ENCODE measurements at regions not wholly inside any gene's neighbourhood (a gene's known extent, or its start where the extent isn't known, plus 50 kb on each side); places are given as distances from the start of the nearest gene placed in this dataset.
"Not testable (repeated sequence)": the region's sequence is repeated elsewhere in the genome, so short reads cannot be mapped to it uniquely, and the experiment has no call there.

GRCh38 chr2:16090650-16091575 is 150.6 kb downstream of the MYCN start:
- DNase-seq, result no peak

DNA sequence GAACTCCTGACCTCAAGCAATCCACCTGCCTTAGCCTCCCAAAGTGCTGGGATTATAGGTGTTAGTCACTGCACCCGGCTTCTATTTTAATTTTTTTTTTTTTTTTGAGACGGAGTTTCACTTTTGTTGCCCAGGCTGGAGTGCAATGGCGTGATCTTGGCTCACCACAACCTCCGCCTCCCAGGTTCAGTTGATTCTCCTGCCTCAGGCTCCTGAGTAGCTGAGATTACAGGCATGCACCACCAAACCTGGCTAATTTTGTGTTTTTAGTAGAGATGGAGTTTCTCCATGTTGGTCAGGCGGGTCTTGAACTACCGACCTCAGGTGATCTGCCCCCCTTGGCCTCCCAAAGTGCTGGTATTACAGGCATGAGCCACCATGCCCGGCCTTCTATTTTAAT is 149.1 kb downstream of the MYCN start:
- not testable (repeated sequence) for DNase-seq

- DNase-seq, result no peak
These were observed 148.4 kb downstream of the MYCN start for GRCh38 chr2:16088802-16089112.

DNA sequence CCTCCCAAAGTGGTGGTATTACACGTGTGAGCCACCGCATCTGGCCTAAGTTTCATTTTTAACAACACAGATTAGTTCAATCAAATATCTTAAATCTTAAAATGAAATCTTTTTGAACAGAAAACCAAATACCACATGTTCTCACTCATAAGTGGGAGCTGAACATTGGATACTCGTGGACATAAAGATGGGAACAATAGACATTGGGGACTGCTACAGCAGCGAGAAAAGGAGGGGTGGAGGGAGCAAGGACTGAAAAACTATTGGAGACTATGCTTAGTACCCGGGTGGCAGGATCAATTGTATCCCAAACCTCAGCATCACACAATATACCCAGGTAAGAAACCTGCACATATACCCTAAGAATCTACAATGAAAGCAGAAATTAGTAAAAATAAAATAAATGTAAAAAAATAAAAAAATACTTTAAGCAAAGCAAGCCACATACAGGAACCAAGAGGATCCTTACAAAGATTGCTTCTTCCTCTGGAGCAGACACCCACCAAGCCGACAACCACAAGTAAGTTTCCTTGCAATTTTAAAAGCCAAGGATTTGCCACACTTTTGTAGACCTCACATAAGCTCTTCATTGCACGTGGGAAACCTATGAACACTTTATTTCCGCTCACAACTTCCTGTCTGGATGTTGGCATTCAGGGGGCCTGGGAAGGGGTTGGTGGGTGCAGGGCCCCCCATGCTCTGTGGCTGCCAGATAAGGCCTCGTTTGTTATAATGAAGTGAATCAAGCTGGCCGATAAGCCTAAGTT is 147.9 kb downstream of the MYCN start:
- DNase-seq, result no peak

DNA sequence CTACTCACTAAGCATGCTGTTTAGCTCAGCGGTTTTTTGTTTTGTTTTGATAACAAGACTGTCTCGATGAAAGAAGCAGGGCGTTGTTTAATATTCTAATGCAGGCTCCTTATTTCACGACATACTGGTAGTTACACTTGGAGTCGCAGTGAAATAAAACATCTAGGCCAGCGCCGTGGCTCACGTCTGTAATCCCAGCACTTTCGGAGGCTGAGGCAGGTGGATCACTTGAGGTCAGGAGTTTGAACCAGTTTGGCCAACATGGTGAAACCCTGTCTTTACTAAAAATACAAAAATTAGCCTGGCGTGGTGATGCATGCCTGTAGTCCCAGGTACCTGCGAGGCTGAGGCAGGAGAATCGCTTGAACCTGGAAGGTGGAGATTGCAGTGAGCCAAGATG is 145.8 kb downstream of the MYCN start:
- DNase-seq, result not testable (repeated sequence)

DNA sequence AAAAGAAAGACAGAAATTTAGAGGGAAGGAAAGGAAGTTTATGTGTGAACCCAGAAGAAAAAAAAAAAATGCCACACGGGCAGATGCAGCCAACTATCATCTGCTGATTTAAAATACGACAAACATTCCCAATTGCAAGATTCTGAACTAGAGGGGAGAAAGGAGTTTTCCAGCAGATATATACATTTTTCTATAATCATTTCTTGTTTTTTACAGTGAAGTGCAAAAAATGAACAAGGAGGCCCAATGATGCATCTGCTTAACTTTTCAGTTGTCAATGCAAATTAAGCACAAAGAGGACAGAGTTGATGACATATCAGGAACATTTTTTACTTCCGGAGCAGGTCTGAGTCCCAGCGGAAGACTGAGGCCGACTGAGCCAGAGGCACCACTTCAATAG is 144.7 kb downstream of the MYCN start:
- no peak for DNase-seq

DNA sequence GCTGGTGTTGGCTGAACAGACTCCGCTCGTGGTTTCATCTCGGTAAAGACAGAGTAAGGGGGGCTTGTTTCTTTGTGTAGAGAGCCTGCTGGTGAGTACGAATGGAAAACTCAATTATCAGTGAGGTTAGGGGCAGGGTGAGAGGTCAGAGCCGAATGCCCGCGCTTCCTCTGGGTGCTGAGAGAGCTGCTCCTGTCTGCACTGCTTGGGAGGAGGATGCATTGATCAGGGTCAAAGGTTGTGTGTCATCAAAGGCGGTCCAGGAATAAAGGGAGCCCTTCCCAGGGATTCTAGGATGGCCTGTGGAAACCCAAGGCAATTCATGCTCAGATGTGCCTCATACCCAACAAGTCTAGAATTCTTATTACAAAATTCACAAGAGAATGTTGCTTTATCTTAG is 143.9 kb downstream of the MYCN start:
- no peak for DNase-seq

DNA sequence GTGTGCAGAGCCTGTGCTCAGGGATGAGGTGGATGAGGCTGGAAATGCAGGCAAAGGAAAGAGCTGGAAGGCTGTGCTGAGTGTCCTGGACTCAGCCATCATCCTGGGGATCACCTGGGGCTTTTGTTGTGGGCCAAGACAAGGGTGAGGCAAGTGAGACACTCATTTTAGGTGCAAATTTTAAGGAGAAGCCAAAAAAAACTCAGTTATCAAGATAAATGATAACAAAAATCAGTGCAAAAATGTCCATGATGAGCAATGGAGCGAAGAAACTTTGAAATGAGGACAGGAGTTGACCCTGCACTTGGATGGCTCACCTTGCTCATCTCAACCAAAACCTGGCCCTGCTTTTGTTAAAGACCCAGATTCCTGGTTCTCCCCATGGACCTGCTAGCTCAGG is 141.9 kb downstream of the MYCN start:
- no peak for DNase-seq

GRCh38 chr2:16081316-16082200 is 141.2 kb downstream of the MYCN start:
- no peak for DNase-seq

- no peak for DNase-seq
These were observed 140.2 kb downstream of the MYCN start for GRCh38 chr2:16080516-16080915.

- no peak for DNase-seq
These were observed 139.7 kb downstream of the MYCN start for GRCh38 chr2:16080071-16080470.

GRCh38 chr2:16079637-16080036 is 139.3 kb downstream of the MYCN start:
- no peak for DNase-seq

- no peak for DNase-seq
These were observed 137.3 kb downstream of the MYCN start for GRCh38 chr2:16077601-16078000.

DNA sequence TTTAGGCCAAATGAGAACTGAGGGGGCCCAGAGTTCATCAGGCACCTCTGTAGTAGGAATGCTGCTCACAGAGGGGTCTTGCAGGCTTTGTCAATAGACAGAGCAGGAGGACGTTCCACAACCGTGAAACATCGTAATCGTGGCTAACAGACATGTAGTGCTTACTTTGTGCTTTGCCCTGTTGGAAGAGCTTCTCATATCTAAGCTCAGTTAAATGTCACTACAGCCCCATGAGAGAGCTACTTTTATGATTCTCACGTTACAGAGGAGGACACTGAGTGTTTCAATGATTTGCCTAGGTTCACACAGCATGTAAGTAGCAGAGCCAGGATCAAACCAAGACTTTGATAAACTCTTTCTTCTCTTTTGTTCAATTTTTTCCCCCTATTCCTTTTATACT is 136.6 kb downstream of the MYCN start:
- no peak for DNase-seq

DNA sequence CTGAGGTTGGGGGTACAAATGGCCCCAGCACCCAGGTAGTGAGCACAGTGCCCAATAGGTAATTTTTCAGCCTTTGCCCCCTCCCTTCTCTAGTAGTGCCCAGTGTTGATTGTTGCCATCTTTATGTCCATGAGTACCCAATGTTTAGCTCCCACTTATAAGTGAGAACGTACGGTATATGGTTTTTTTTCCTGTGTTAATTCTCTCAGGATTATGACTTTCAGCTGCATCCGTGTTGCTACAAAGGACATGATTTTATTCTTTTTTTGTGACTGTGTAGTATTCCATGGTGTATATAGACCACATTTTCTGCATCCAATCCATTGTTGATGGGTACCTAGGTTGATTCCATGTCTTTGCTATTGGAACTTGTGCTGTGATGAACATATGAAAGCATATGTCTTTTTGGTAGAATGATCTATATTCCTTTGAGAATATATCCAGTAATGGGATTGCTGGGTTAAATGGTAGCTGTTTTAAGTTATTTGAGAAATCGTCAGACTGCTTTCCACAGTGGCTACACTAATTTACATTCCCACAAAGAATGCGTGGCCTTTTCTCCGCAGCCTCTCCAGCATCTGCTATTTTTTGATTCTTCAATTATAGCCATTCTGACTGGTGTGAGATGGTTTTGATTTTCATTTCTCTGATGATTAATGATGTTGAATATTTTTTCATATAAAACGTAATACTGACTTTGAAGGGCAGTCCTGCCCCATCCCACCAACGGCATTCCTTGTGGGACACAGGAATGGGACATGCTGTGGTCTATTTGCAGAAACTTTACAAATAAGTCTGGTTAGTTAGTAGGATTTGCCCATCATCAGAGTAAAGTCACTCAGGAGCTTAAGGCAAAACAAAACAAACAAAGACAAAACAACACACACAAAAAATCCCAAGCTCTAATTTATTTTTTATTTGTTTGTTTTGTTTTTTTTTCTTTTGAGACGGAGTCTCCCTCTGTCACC is 135.0 kb downstream of the MYCN start:
- no peak for DNase-seq

- no peak for DNase-seq
These were observed 133.6 kb downstream of the MYCN start for GRCh38 chr2:16073921-16074425.

DNA sequence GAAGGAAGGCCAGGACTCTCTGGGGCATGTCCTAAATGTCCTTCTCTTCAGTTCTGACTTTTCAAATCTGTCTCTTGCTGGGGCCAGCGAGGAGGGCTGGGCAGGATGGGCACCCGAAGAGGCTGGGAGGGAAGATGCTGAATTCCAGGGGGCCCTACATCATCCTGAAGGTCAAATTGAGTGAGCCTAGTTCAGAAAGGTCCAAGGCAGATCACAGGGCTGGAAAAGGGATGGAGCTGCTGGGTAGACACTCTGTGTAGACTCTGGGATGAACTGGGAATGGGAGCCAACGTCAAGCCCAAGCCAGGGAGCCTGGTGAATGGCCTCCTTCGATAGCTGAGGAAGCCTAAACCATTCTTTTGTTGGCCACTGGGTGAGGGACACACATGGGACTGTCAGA is 133.1 kb downstream of the MYCN start:
- DNase-seq, result no peak

DNA sequence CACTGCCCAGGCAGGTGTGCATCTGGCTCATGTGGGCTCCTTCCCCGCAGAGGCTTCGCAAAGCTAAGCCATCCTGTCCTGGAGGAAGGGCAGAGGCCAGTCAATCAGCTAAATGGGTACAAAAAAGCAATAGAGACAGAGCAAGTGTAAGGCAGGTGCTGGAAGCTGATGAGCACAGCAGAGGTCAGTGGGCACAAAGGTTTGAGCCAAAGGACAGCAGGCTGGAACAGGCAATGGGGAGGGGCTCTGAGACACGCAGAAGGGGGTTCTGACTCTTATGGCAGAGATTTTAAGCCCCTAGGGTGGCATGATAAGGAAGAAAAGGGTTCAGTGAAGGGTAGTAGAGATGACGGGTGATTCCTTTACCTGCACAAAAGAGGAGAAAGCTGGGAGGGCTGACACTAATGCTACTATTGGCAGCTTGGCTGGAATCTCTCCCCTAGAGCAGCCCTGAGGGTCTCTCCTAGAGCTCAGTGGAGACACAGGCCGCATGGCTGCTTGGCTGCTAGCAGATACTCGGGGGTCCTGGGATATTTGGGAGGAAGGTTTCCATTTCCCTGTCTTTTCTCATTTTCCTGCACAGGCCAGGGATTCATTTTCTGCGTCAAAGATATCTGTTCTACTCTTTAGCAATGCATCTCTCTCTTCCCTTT is 132.4 kb downstream of the MYCN start:
- DNase-seq, result no peak

GRCh38 chr2:16071865-16072637 is 131.7 kb downstream of the MYCN start:
- DNase-seq, result no peak

- no peak for DNase-seq
These were observed 130.9 kb downstream of the MYCN start for GRCh38 chr2:16071039-16071864.

All from GF-D8 (cell line).